ENCODE measurements at regions not wholly inside any gene's neighbourhood (a gene's known extent, or its start where the extent isn't known, plus 50 kb on each side); places are given as distances from the start of the nearest gene placed in this dataset.
A peak's percentile ranks its signal among the peaks of the same experiment; 100 is the strongest.

DNA sequence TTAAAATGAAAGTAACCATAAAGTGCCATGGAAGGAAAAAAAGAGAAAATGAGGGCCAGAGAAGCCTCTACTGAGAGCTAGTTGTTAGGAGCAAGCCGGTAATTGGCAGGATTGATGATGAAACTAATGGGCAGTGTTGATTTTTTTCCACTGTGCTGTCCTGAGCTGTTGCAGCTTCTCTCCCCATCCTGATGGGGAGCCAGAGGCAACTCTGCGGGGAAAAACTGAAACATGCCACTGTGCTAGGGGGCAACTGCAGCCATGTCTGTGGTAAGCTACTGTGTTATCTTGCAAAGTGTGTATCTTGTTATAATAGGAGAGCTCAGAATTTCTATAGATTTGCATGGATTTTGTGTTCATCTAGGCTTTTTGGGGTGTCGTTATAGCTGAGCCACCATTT lies 487.9 kb downstream of the STK39 start:
- H3K79me2 ChIP-seq (ENCODE audit: insufficient read depth, low read length) = no peaks in the 10 kb centered on the region
- H3K4me1 Mint-ChIP-seq = no peaks in the 10 kb centered on the region

DNA sequence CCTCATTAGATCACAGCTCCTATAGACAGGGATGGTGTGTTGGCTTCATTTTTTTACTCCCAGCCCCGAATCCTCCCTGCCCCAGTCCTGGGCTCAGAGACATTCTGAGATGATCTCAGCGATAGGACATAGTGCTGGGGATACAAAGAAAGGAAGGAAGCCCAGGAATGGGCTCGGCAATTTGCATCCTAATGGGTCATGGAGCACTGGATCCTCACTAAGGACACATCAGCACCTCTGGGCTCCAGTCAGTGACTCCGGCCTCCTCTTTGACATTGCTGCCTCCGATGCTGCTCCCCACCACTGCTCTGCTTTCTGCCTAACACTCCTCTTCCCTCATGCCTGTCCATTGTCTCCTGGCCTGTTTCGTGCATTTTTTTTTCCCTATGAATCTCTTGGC lies 489.1 kb downstream of the STK39 start:
- H3K9me3 Mint-ChIP-seq = peaks cover 0 to 11% (median 2%) of the 10 kb centered on the region in 7 donors
- H3K4me1 ChIP-seq (ENCODE audit: control insufficient read depth in 1 of 2, insufficient read depth in 2 of 2, low read length in 2 of 2) = no peaks in the 10 kb centered on the region
- 96% methylated on average over 2 of the region's 6 CpGs for WGBS (ENCODE audit: insufficient coverage)

More for the DNA sequence above, 487.9 kb downstream of the STK39 start:
- Histone ChIP-seq H4K20me1 (ENCODE audit: insufficient read depth, low read length) (no peaks in the 10 kb centered on the region), H3K27me3 (ENCODE audit: control insufficient read depth in 2 of 2, insufficient read depth in 2 of 2, low read length in 2 of 2) (no peaks in the 10 kb centered on the region), H3K9me3 (replicated peaks in 1 of 2; ENCODE audit: control insufficient read depth in 1 of 2, insufficient read depth in 1 of 2, low read length in 2 of 2) (no peaks in the 10 kb centered on the region), H3K4me2 (replicated peaks; ENCODE audit: extremely low read depth, low read length, poor library complexity, severe bottlenecking) (no peak overlapping the region), H3K36me3 (replicated peaks in 1 of 2; ENCODE audit: control insufficient read depth in 1 of 2, insufficient read depth in 2 of 2, low read length in 2 of 2) (no peaks in the 10 kb centered on the region), H3K4me1 (ENCODE audit: control insufficient read depth in 1 of 2, insufficient read depth in 2 of 2, low read length in 2 of 2) (no peaks in the 10 kb centered on the region), H3K4me3 (replicated peaks in 1 of 3; ENCODE audit: low read depth in 2 of 3, low read length in 3 of 3) (no peak overlapping the region), H2AFZ (ENCODE audit: insufficient read depth, low read depth, low read length, poor library complexity, severe bottlenecking) (no peak overlapping the region), H3K27ac (ENCODE audit: low read depth in 1 of 2, low read length in 2 of 2) (no peak overlapping the region), H3K9ac (ENCODE audit: insufficient read depth, low read length, poor library complexity, severe bottlenecking) (no peak overlapping the region)
- Mint-ChIP-seq H3K36me3 (no peaks in the 10 kb centered on the region), H3K27me3 (ENCODE audit: low read depth in 3 of 3) (peaks cover 0 to 2% (median 0%) of the 10 kb centered on the region in 3 donors), H3K4me3 (no peak overlapping the region), H3K27ac (peak overlapping the region in 1 of 7 donors; percentile 44), H3K9me3 (peaks cover 0 to 11% (median 2%) of the 10 kb centered on the region in 7 donors)
- no peak for DNase-seq
- intact Hi-C loops (cut with micrococcal nuclease) = no loop called here
- WGBS (ENCODE audit: insufficient coverage) = 96% methylated on average over 2 of the region's 3 CpGs
- TF ChIP-seq, protein P1, sequence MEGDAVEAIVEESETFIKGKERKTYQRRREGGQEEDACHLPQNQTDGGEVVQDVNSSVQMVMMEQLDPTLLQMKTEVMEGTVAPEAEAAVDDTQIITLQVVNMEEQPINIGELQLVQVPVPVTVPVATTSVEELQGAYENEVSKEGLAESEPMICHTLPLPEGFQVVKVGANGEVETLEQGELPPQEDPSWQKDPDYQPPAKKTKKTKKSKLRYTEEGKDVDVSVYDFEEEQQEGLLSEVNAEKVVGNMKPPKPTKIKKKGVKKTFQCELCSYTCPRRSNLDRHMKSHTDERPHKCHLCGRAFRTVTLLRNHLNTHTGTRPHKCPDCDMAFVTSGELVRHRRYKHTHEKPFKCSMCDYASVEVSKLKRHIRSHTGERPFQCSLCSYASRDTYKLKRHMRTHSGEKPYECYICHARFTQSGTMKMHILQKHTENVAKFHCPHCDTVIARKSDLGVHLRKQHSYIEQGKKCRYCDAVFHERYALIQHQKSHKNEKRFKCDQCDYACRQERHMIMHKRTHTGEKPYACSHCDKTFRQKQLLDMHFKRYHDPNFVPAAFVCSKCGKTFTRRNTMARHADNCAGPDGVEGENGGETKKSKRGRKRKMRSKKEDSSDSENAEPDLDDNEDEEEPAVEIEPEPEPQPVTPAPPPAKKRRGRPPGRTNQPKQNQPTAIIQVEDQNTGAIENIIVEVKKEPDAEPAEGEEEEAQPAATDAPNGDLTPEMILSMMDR (IDR thresholded peaks at IDR 0.05) = no peak

More for the DNA sequence above, 489.1 kb downstream of the STK39 start:
- Histone ChIP-seq H3K4me3 (replicated peaks in 1 of 3; ENCODE audit: low read depth in 2 of 3, low read length in 3 of 3) (no peak overlapping the region), H3K27ac (ENCODE audit: low read depth in 1 of 2, low read length in 2 of 2) (no peak overlapping the region), H3K9me3 (replicated peaks in 1 of 2; ENCODE audit: control insufficient read depth in 1 of 2, insufficient read depth in 1 of 2, low read length in 2 of 2) (no peaks in the 10 kb centered on the region), H3K9ac (ENCODE audit: insufficient read depth, low read length, poor library complexity, severe bottlenecking) (no peak overlapping the region), H3K4me2 (replicated peaks; ENCODE audit: extremely low read depth, low read length, poor library complexity, severe bottlenecking) (no peak overlapping the region), H4K20me1 (ENCODE audit: insufficient read depth, low read length) (no peaks in the 10 kb centered on the region), H3K79me2 (ENCODE audit: insufficient read depth, low read length) (no peaks in the 10 kb centered on the region), H2AFZ (ENCODE audit: insufficient read depth, low read depth, low read length, poor library complexity, severe bottlenecking) (no peak overlapping the region), H3K27me3 (ENCODE audit: control insufficient read depth in 2 of 2, insufficient read depth in 2 of 2, low read length in 2 of 2) (no peaks in the 10 kb centered on the region), H3K36me3 (replicated peaks in 1 of 2; ENCODE audit: control insufficient read depth in 1 of 2, insufficient read depth in 2 of 2, low read length in 2 of 2) (no peaks in the 10 kb centered on the region)
- no peaks in the 10 kb centered on the region for H3K36me3 Mint-ChIP-seq
- intact Hi-C loops (cut with micrococcal nuclease) = no loop called here
- no peak overlapping the region for H3K27ac Mint-ChIP-seq
- H3K27me3 Mint-ChIP-seq (ENCODE audit: low read depth in 3 of 3) = peaks cover 0 to 2% (median 0%) of the 10 kb centered on the region in 3 donors
- TF ChIP-seq, protein P1 (IDR thresholded peaks at IDR 0.05) = no peak
- H3K4me1 Mint-ChIP-seq = no peaks in the 10 kb centered on the region
- no peak overlapping the region for H3K4me3 Mint-ChIP-seq
- no peak for DNase-seq

Data from CD14-positive monocyte (primary cell).